H1 (cell line): ENCODE measurements at regions not wholly inside any gene's neighbourhood (a gene's known extent, or its start where the extent isn't known, plus 50 kb on each side); places are given as distances from the start of the nearest gene placed in this dataset.

Experiments used
- CTCF ChIA-PET: fragments of 300-600 bp; sonication (Branson Sonifier 250); formaldehyde crosslinking; loops from one replicate; lab custom pipeline; 2021; ENCODE audit not compliant: partially characterized antibody; lab: Charles Lee
- POLR2A ChIA-PET: fragments of 300-600 bp; sonication (Branson Sonifier 250); formaldehyde crosslinking; loops from one replicate; lab custom pipeline; 2021; ENCODE audit warnings: inconsistent platforms; ENCODE audit not compliant: partially characterized antibody; lab: Charles Lee
- DNase-seq, 2 experiments: peaks; one replicate each; pipeline versions ENCODE4 v3.0.0 to v3.0.0-alpha.2; 2010 to 2022; ENCODE audit warnings: low spot score in 2 of 2, low read depth in 1 of 2, mixed read lengths in 1 of 2
- FAIRE-seq: peaks from 2 replicates; lab custom pipeline; 2011; peaks lifted over from hg19 to GRCh38; lab: Jason Lieb, UNC
- H2AFZ ChIP-seq: 2 replicates; pipeline ENCODE4 v1.8.1; 2012; ENCODE audit warnings: low read length, inconsistent platforms
- H2AK5ac ChIP-seq: 2 replicates; pipeline ENCODE4 v1.6.1; 2013; ENCODE audit warnings: low read depth, low read length
- H2BK120ac ChIP-seq: replicated peaks from 2 replicates; pipeline ENCODE3; 2013; ENCODE audit warnings: low read depth, low read length, inconsistent platforms
- H2BK12ac ChIP-seq: 2 replicates; pipeline ENCODE4 v1.6.1; 2013; ENCODE audit warnings: low read depth, low read length
- H2BK15ac ChIP-seq: 2 replicates; pipeline ENCODE4 v1.6.1; 2013; ENCODE audit warnings: low read length
- H2BK20ac ChIP-seq: 2 replicates; pipeline ENCODE4 v1.6.1; 2013; ENCODE audit warnings: low read length
- H2BK5ac ChIP-seq: 2 replicates; pipeline ENCODE4 v1.6.1; 2013; ENCODE audit warnings: low read depth, low read length
- H3K14ac ChIP-seq: 2 replicates; pipeline ENCODE4 v1.6.1; 2013; ENCODE audit warnings: inconsistent platforms; ENCODE audit not compliant: insufficient read length
- H3K18ac ChIP-seq: 2 replicates; pipeline ENCODE4 v1.6.1; 2013; ENCODE audit warnings: low read length; ENCODE audit errors: extremely low read depth
- H3K23ac ChIP-seq: 2 replicates; pipeline ENCODE4 v1.6.1; 2013; ENCODE audit warnings: inconsistent platforms; ENCODE audit not compliant: insufficient read length
- H3K23me2 ChIP-seq: 2 replicates; pipeline ENCODE4 v1.6.1; 2013; ENCODE audit warnings: low read depth, low read length
- H3K27ac ChIP-seq: 2 replicates; pipeline ENCODE4 v1.6.1; 2011; ENCODE audit warnings: low read depth, low read length, inconsistent platforms
- H3K27me3 ChIP-seq, 4 experiments: replicated peaks in 1 of 4; 1 replicate in 1 of 4; 2 replicates in 3 of 4; pipeline versions ENCODE4 v1.6.1 to v1.8.1; 2011 to 2013; ENCODE audit warnings: low read length in 3 of 4, mild to moderate bottlenecking in 3 of 4, inconsistent platforms in 2 of 4, mixed read lengths in 2 of 4, moderate library complexity in 1 of 4; ENCODE audit not compliant: control insufficient read depth in 3 of 4, insufficient read depth in 3 of 4; ENCODE audit errors: extremely low read depth in 1 of 4
- H3K36me3 ChIP-seq, 4 experiments: 2 replicates each; pipeline versions ENCODE4 v1.6.1 to v1.8.1; 2011 to 2013; ENCODE audit warnings: mild to moderate bottlenecking in 4 of 4, low read length in 3 of 4, moderate library complexity in 2 of 4, control low read depth in 1 of 4, inconsistent platforms in 1 of 4; ENCODE audit not compliant: insufficient read depth in 4 of 4, control insufficient read depth in 2 of 4
- H3K4ac ChIP-seq: replicated peaks from 2 replicates; pipeline ENCODE3; 2013; ENCODE audit warnings: low read length, low read depth, mixed read lengths, inconsistent platforms; ENCODE audit not compliant: insufficient read length
- H3K4me1 ChIP-seq, 4 experiments: replicated peaks in 1 of 4; 1 replicate in 1 of 4; 2 replicates in 3 of 4; pipeline versions ENCODE4 v1.6.1 to v1.8.1; 2011 to 2013; ENCODE audit warnings: low read length in 3 of 4, inconsistent platforms in 2 of 4, mixed read lengths in 1 of 4; ENCODE audit not compliant: insufficient read depth in 4 of 4, control insufficient read depth in 3 of 4
- H3K4me2 ChIP-seq, 2 experiments: 2 replicates each; pipeline versions ENCODE4 v1.6.1 to v1.8.1; 2011 to 2013; ENCODE audit warnings: low read depth in 2 of 2, low read length in 2 of 2, control low read depth in 1 of 2, inconsistent platforms in 1 of 2, mild to moderate bottlenecking in 1 of 2; ENCODE audit not compliant: insufficient read depth in 1 of 2
- H3K4me3 ChIP-seq, 4 experiments: fragments of 200-600, 300-600 bp in 1 of 4; sonication (generic), shearing (Covaris generic), sonication (Bioruptor Twin) in 1 of 4; 2 replicates each; pipeline versions ENCODE4 v1.5.1 to v1.8.1; 2011 to 2016; ENCODE audit warnings: low read length in 4 of 4, low read depth in 3 of 4, control low read depth in 2 of 4, inconsistent platforms in 2 of 4, mild to moderate bottlenecking in 2 of 4, mixed read lengths in 1 of 4, moderate library complexity in 1 of 4; ENCODE audit not compliant: insufficient read depth in 2 of 4; ENCODE audit errors: extremely low read depth in 1 of 4
- H3K56ac ChIP-seq: replicated peaks from 2 replicates; pipeline ENCODE3; 2013; ENCODE audit warnings: low read depth, mild to moderate bottlenecking, mixed read lengths, low read length, inconsistent platforms; ENCODE audit not compliant: insufficient read length
- H3K79me1 ChIP-seq: 2 replicates; pipeline ENCODE4 v1.6.1; 2013; ENCODE audit warnings: low read depth, low read length, control low read depth
- H3K79me2 ChIP-seq, 2 experiments: 2 replicates each; pipeline versions ENCODE4 v1.6.1 to v1.8.1; 2012 to 2013; ENCODE audit warnings: low read length in 2 of 2, mild to moderate bottlenecking in 2 of 2, inconsistent platforms in 1 of 2; ENCODE audit not compliant: insufficient read depth in 2 of 2, control insufficient read depth in 1 of 2
- H3K9ac ChIP-seq, 4 experiments: replicated peaks in 1 of 4; 1 replicate in 1 of 4; 2 replicates in 3 of 4; pipeline versions ENCODE4 v1.6.1 to v1.8.1; 2011 to 2013; ENCODE audit warnings: low read depth in 3 of 4, low read length in 3 of 4, control low read depth in 2 of 4, mild to moderate bottlenecking in 2 of 4, moderate library complexity in 2 of 4, inconsistent platforms in 1 of 4; ENCODE audit errors: extremely low read depth in 1 of 4
- H3K9me3 ChIP-seq, 2 experiments: 2 replicates each; pipeline versions ENCODE4 v1.6.1 to v1.8.1; 2012 to 2013; ENCODE audit warnings: mild to moderate bottlenecking in 2 of 2, moderate library complexity in 2 of 2, control low read depth in 1 of 2, inconsistent platforms in 1 of 2, low read depth in 1 of 2, low read length in 1 of 2, mixed read lengths in 1 of 2; ENCODE audit not compliant: insufficient read depth in 2 of 2
- H4K20me1 ChIP-seq, 2 experiments: replicated peaks in 1 of 2; 2 replicates each; pipeline versions ENCODE3 to v1.8.1; 2011 to 2013; ENCODE audit warnings: inconsistent platforms in 2 of 2, low read length in 2 of 2, mild to moderate bottlenecking in 1 of 2; ENCODE audit not compliant: insufficient read depth in 2 of 2, control insufficient read depth in 1 of 2
- H4K5ac ChIP-seq: 2 replicates; pipeline ENCODE4 v1.6.1; 2013; ENCODE audit warnings: low read length, low read depth, mixed read lengths, inconsistent platforms; ENCODE audit not compliant: insufficient read length
- H4K8ac ChIP-seq: 2 replicates; pipeline ENCODE4 v1.8.0; 2013; ENCODE audit warnings: mild to moderate bottlenecking, moderate library complexity, low read length, inconsistent platforms; ENCODE audit not compliant: insufficient read depth; ENCODE audit errors: extremely low read depth
- H4K91ac ChIP-seq: replicated peaks from 2 replicates; pipeline ENCODE3; 2013; ENCODE audit warnings: low read length, mixed read lengths, inconsistent platforms; ENCODE audit not compliant: insufficient read length
- GTF2F1 ChIP-seq: IDR thresholded peaks from 2 replicates; pipeline ENCODE4 v1.6.1; 2012; ENCODE audit warnings: low read depth, low read length, improper control_type of control experiment, borderline replicate concordance
- POLR2A ChIP-seq, 2 experiments: IDR thresholded peaks; 1 replicate in 1 of 2; 2 replicates in 1 of 2; pipeline ENCODE4 v1.6.1; 2011; ENCODE audit warnings: low read depth in 2 of 2, low read length in 2 of 2, mild to moderate bottlenecking in 2 of 2; ENCODE audit errors: control extremely low read depth in 1 of 2
- RFX5 ChIP-seq: IDR thresholded peaks from 2 replicates; pipeline ENCODE4 v1.6.1; 2011; ENCODE audit warnings: low read depth, low read length, improper control_type of control experiment, borderline replicate concordance
- SIN3A ChIP-seq, 2 experiments: IDR thresholded peaks in 1 of 2; conservative IDR thresholded peaks in 1 of 2; 2 replicates each; pipeline ENCODE4 v1.6.1; 2011 to 2012; ENCODE audit warnings: low read length in 2 of 2, improper control_type of control experiment in 1 of 2, low read depth in 1 of 2, mild to moderate bottlenecking in 1 of 2
- SIX5 ChIP-seq: IDR thresholded peaks from 2 replicates; pipeline ENCODE4 v1.6.1; 2011; ENCODE audit warnings: mild to moderate bottlenecking, low read depth, low read length
- TAF1 ChIP-seq: IDR thresholded peaks from 2 replicates; pipeline ENCODE4 v1.6.1; 2011; ENCODE audit warnings: mild to moderate bottlenecking, low read depth, low read length
- TEAD4 ChIP-seq: IDR thresholded peaks from 2 replicates; pipeline ENCODE4 v1.6.1; 2012; ENCODE audit warnings: low read depth, low read length, inconsistent platforms, mixed read lengths
- WGBS, 2 experiments: shearing (Covaris generic) in 1 of 2; methylation state at CpG; one replicate each; pipeline versions ENCODE4 v1.1.6 to v1.1.7; 2013 to 2015; ENCODE audit warnings: low lambda C conversion rate in 2 of 2, mixed read lengths in 2 of 2, inconsistent platforms in 1 of 2, low coverage in 1 of 2, missing lambda C conversion rate in 1 of 2; ENCODE audit not compliant: insufficient replicate concordance in 2 of 2, insufficient coverage in 1 of 2, insufficient read length in 1 of 2; ENCODE audit errors: extremely low coverage in 1 of 2, missing lambda C conversion rate in 1 of 2; 5-methylcytosine and 5-hydroxymethylcytosine counted together
- TF ChIP-seq, protein P1 (sequence below): IDR thresholded peaks from 2 replicates; pipeline ENCODE4 v1.6.1; 2012; ENCODE audit warnings: inconsistent platforms

DNA sequence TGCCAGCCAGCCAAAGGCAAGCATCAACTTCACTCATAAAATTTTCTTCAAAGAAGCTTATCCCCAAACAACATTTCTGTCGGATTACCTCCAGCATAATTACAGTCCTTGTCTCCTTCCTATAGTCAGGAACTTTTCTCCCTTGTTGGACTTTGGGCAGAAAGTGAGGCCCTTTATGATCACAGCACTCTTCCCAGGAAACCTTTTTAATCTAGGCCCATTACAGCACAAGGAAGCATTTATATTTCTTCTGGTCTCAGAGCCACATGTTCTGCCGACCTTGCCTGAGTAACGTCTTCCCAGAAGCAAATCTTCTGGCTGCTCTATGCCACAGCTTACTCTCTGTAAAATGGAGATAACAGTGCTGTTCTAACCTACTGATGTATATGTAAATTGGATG lies 437.2 kb upstream of the SLC35B3 start:
- Histone ChIP-seq H4K20me1 (no peaks in the 10 kb centered on the region), H3K9me3 (no peaks in the 10 kb centered on the region), H2BK15ac (no peak overlapping the region), H2BK12ac (no peak overlapping the region), H4K5ac (no peak overlapping the region), H3K23me2 (no peaks in the 10 kb centered on the region), H4K8ac (no peak overlapping the region), H3K27me3 (no peaks in the 10 kb centered on the region), H3K79me1 (no peaks in the 10 kb centered on the region), H3K4me1 (no peaks in the 10 kb centered on the region), H2AK5ac (no peak overlapping the region), H3K56ac (no peak overlapping the region), H3K14ac (no peak overlapping the region), H3K9ac (no peak overlapping the region), H4K91ac (no peak overlapping the region), H3K4me2 (no peak overlapping the region), H2BK20ac (no peak overlapping the region), H3K23ac (no peak overlapping the region), H3K4ac (no peak overlapping the region), H2BK120ac (no peak overlapping the region), H3K18ac (no peak overlapping the region), H3K4me3 (no peak overlapping the region), H3K79me2 (no peaks in the 10 kb centered on the region), H3K27ac (no peak overlapping the region), H2AFZ (peak overlapping the region; percentile 73; the same call in 1 of the 2 replicates), H3K36me3 (no peaks in the 10 kb centered on the region), H2BK5ac (no peak overlapping the region)
- ChIA-PET CTCF (interaction anchor here (0.6 to 1.4 kb wide), 2 partner anchors 17 to 140 kb away, joined by 3 read pairs; no protein-coding TSS in a partner anchor), POLR2A (no interaction called here)
- DNase-seq, result no peak
- TF ChIP-seq RFX5, result no peak
- TF ChIP-seq POLR2A (IDR thresholded peaks at IDR 0.05; ENCODE audit: control extremely low read depth in 1 of 2, low read depth in 2 of 2, low read length in 2 of 2), result no peak
- TF ChIP-seq, protein P1, sequence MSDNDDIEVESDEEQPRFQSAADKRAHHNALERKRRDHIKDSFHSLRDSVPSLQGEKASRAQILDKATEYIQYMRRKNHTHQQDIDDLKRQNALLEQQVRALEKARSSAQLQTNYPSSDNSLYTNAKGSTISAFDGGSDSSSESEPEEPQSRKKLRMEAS, result no peak
- TF ChIP-seq TAF1, result no peak
- TF ChIP-seq TEAD4, result no peak
- TF ChIP-seq SIN3A (conservative IDR thresholded peaks at IDR 0.05 in 1 of 2, IDR thresholded peaks at IDR 0.05 in 1 of 2; ENCODE audit: low read depth in 1 of 2, low read length in 2 of 2), result no peak
- no peak for TF ChIP-seq SIX5
- TF ChIP-seq GTF2F1, result no peak
- WGBS, 2 experiments, result 96% methylated on average over 3 of the region's 3 CpGs; no CpG with 5 or more reads in 1 of the 2 experiments
- no peak for FAIRE-seq
